Osteocyte (in vitro differentiated cells): ENCODE measurements at regions not wholly inside any gene's neighbourhood (a gene's known extent, or its start where the extent isn't known, plus 50 kb on each side); places are given as distances from the start of the nearest gene placed in this dataset.

Experiments used
- DNase-seq: peaks from one replicate; pipeline ENCODE4 v3.0.0; 2021; ENCODE audit warnings: mixed read lengths; ENCODE audit not compliant: unreplicated experiment; ENCODE audit errors: extremely low spot score
- H3K27ac Mint-ChIP-seq: one replicate; pipeline ENCODE4 v1.8.0; 2021; ENCODE audit warnings: mild to moderate bottlenecking, mixed read lengths; ENCODE audit not compliant: unreplicated experiment
- H3K27me3 Mint-ChIP-seq: one replicate; pipeline ENCODE4 v1.8.0; 2021; ENCODE audit warnings: mixed read lengths; ENCODE audit not compliant: unreplicated experiment
- H3K36me3 Mint-ChIP-seq: one replicate; pipeline ENCODE4 v1.8.0; 2021; ENCODE audit warnings: mixed read lengths; ENCODE audit not compliant: unreplicated experiment
- H3K4me1 Mint-ChIP-seq: one replicate; pipeline ENCODE4 v1.8.0; 2021; ENCODE audit warnings: mixed read lengths; ENCODE audit not compliant: unreplicated experiment
- H3K4me3 Mint-ChIP-seq: one replicate; pipeline ENCODE4 v1.8.0; 2021; ENCODE audit warnings: mild to moderate bottlenecking, moderate library complexity, mixed read lengths; ENCODE audit not compliant: unreplicated experiment
- H3K9me3 Mint-ChIP-seq: one replicate; pipeline ENCODE4 v1.8.0; 2021; ENCODE audit warnings: mixed read lengths; ENCODE audit not compliant: unreplicated experiment
- TF ChIP-seq, protein P1 (sequence below): fragments of 200-600 bp; sonication (generic); IDR thresholded peaks from 2 replicates; pipeline ENCODE4 v1.5.0; 2021; ENCODE audit warnings: antibody characterized with exemption, mild to moderate bottlenecking, moderate library complexity

- DNase-seq = no peak
- H3K4me3 Mint-ChIP-seq = no peak overlapping the region
- no peak overlapping the region for H3K27ac Mint-ChIP-seq
- no peaks in the 10 kb centered on the region for H3K9me3 Mint-ChIP-seq
- TF ChIP-seq, protein P1, sequence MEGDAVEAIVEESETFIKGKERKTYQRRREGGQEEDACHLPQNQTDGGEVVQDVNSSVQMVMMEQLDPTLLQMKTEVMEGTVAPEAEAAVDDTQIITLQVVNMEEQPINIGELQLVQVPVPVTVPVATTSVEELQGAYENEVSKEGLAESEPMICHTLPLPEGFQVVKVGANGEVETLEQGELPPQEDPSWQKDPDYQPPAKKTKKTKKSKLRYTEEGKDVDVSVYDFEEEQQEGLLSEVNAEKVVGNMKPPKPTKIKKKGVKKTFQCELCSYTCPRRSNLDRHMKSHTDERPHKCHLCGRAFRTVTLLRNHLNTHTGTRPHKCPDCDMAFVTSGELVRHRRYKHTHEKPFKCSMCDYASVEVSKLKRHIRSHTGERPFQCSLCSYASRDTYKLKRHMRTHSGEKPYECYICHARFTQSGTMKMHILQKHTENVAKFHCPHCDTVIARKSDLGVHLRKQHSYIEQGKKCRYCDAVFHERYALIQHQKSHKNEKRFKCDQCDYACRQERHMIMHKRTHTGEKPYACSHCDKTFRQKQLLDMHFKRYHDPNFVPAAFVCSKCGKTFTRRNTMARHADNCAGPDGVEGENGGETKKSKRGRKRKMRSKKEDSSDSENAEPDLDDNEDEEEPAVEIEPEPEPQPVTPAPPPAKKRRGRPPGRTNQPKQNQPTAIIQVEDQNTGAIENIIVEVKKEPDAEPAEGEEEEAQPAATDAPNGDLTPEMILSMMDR = no peak
- H3K36me3 Mint-ChIP-seq = no peaks in the 10 kb centered on the region
- no peaks in the 10 kb centered on the region for H3K27me3 Mint-ChIP-seq
- H3K4me1 Mint-ChIP-seq = no peaks in the 10 kb centered on the region
These were observed 93.8 kb upstream of the CCDC190 start for GRCh38 chr1:162954824-162955223.

DNA sequence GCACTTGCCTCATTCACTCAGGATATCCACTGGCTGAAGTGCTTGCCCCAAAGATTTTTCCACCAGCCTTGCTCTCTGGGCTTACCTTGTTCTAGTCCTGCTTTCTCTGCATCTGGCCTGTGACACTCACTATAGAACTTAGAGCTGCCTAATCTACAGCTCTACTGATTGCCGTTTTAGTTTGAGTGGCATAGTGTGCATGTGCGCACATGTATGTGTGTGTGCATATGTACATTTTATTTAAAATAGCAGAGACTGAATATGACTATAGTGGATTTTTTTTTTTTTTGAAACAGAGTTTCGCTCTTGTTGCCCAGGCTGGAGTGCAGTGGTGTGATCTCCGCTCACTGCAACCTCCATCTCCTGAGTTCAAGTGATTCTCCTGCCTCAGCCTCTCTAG is 92.0 kb upstream of the CCDC190 start:
- TF ChIP-seq, protein P1 = no peak
- no peak for DNase-seq
- H3K36me3 Mint-ChIP-seq = no peaks in the 10 kb centered on the region
- H3K4me3 Mint-ChIP-seq = no peak overlapping the region
- H3K27me3 Mint-ChIP-seq = no peaks in the 10 kb centered on the region
- H3K9me3 Mint-ChIP-seq = no peaks in the 10 kb centered on the region
- H3K4me1 Mint-ChIP-seq = no peaks in the 10 kb centered on the region
- no peak overlapping the region for H3K27ac Mint-ChIP-seq

DNA sequence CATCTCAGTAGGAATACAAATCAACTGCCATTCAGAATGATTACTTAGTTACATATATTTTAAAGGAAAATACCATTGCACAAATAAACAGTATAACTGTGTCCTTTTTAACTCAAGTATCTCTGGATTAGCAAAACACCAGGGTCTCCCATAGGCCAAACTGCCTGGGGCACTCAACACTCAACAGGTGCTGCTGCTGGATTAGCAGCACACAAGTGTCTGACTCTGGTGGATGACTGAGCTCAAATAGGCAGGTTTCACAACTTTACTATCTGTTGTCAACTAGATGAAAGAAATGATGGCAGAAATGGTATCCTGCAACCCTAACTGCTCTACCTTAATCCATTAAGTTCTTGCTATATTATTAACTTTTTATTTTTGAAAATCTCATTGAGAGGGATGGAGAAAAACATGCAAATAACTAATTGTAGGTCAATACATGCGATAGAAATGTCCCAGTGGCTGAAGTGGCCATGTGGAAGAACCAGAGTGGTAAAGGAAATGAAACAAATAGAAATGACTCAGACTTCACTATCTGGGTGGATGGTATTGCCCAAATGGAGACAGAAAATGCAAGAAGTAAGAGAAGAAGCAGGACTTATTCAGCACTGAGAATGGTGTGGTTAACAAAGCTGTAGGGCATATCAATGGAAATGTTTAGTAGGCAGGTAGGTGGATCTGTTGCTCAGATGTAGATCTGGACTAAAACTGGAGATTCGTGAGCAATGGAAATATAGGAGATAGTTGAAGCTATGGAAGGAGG is 90.8 kb upstream of the CCDC190 start:
- Mint-ChIP-seq H3K4me1 (no peaks in the 10 kb centered on the region), H3K27me3 (no peaks in the 10 kb centered on the region), H3K4me3 (no peak overlapping the region), H3K9me3 (no peaks in the 10 kb centered on the region), H3K27ac (no peak overlapping the region), H3K36me3 (no peaks in the 10 kb centered on the region)
- TF ChIP-seq, protein P1 = no peak
- no peak for DNase-seq

DNA sequence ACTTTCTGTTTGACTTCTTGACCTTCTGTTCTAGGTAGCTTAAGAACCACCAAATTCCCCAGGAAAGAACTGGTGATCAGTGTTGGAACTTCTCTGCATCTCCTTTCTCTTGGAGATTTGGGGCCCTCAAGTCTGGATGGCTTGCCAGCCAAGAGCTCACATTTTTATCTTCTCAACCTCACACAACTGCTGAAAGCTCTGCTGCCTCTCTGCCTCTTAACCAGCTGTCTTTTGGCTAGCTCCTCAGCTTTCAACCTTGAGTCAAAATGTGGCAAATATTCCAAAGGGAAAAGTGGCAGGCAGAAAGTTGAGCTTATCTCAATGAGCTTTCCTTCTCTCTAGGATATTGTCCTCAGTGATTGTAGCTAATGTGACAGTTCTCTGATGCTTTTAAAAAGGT is 89.2 kb upstream of the CCDC190 start:
- Mint-ChIP-seq H3K27me3 (no peaks in the 10 kb centered on the region), H3K9me3 (no peaks in the 10 kb centered on the region), H3K36me3 (no peaks in the 10 kb centered on the region), H3K27ac (no peak overlapping the region), H3K4me3 (no peak overlapping the region), H3K4me1 (no peaks in the 10 kb centered on the region)
- TF ChIP-seq, protein P1 = no peak
- no peak for DNase-seq

GRCh38 chr1:162946701-162947100 is 85.7 kb upstream of the CCDC190 start:
- no peaks in the 10 kb centered on the region for H3K27me3 Mint-ChIP-seq
- H3K4me3 Mint-ChIP-seq = no peak overlapping the region
- no peak overlapping the region for H3K27ac Mint-ChIP-seq
- no peaks in the 10 kb centered on the region for H3K9me3 Mint-ChIP-seq
- TF ChIP-seq, protein P1 = no peak
- peaks cover 27% of the 10 kb centered on the region for H3K4me1 Mint-ChIP-seq
- H3K36me3 Mint-ChIP-seq = no peaks in the 10 kb centered on the region
- no peak for DNase-seq
